ENCODE measurements at regions not wholly inside any gene's neighbourhood (a gene's known extent, or its start where the extent isn't known, plus 50 kb on each side); places are given as distances from the start of the nearest gene placed in this dataset.

DNA sequence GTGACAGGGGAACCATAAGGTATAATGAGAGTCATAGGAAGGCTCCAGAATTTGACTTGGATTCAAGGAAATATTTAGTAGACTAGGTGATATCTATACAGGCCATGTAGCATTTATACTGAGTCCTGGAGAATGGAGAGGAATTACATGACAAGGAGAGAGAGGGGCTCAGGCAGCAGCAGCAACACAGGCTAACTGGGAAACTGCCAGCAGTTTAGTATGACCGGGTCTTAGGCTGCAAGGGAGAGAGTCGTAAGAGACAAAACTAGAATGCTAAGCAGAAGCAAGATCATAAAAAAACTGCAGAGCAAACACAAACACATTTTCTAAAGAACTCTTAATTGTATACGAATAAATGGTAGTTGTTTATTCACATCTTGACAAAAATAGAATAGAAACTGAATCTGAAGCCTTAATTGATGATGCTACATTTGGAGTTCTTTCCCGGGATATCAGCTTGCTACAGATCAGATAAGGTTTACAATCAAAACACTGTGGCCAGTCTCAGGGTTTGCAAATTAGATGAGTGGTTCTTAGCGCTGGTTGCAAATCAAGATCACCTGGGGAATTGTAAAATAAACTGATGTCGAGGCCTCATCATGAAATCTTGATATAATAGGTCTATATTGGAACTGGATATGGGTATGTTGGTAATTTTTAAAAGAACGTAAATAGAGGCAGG is 480.0 kb upstream of the C9orf72 start:
- TF ChIP-seq RAD21 (IDR thresholded peaks at IDR 0.05; ENCODE audit: low read depth): no peak
- no peak for TF ChIP-seq SIN3A (IDR thresholded peaks at IDR 0.05; ENCODE audit: low read depth)
- TF ChIP-seq EGR1 (IDR thresholded peaks at IDR 0.05; ENCODE audit: low read depth): no peak
- Histone ChIP-seq H3K27me3 (ENCODE audit: insufficient read depth, low read length) (no peaks in the 10 kb centered on the region), H3K4me1 (ENCODE audit: control insufficient read depth in 1 of 2, insufficient read depth in 2 of 2, low read length in 2 of 2) (no peaks in the 10 kb centered on the region), H3K9ac (ENCODE audit: low read length) (no peak overlapping the region), H4K20me1 (ENCODE audit: insufficient read depth) (no peaks in the 10 kb centered on the region; the same call in 1 of the 2 replicates), H3K9me2 (ENCODE audit: insufficient read depth) (no peaks in the 10 kb centered on the region), H2AFZ (ENCODE audit: low read depth, low read length, poor library complexity, severe bottlenecking) (no peak overlapping the region), H3K9me3 (ENCODE audit: control insufficient read depth in 1 of 2, insufficient read depth in 1 of 2, low read depth in 1 of 2, low read length in 2 of 2) (peaks cover 0 to 5% of the 10 kb centered on the region in 2 experiments; a peak in 1 of 4 replicates), H3K4me3 (replicated peaks in 1 of 2; ENCODE audit: low read depth in 1 of 2, low read length in 2 of 2) (no peak overlapping the region), H3K79me2 (ENCODE audit: insufficient read depth, low read length) (no peaks in the 10 kb centered on the region), H3K4me2 (ENCODE audit: low read length) (no peak overlapping the region), H3K36me3 (ENCODE audit: control insufficient read depth in 1 of 2, insufficient read depth in 2 of 2, low read length in 2 of 2) (no peaks in the 10 kb centered on the region), H3K27ac (ENCODE audit: low read depth, low read length) (no peak overlapping the region)
- BruUV-seq (replicated peaks): no TSS peak
- ChIA-PET POLR2A (no interaction called here), RAD21 (ENCODE audit: low non-redundant PET in 1 of 2, low total read pairs in 2 of 2, uncharacterized antibody in 2 of 2, unreplicated experiment in 2 of 2) (no interaction called here), CTCF (no interaction called here)
- DNase-seq (ENCODE audit: low read depth, low spot score) (no peak), ATAC-seq (no peak)
- intact Hi-C loops (cut with micrococcal nuclease): no loop called here

DNA sequence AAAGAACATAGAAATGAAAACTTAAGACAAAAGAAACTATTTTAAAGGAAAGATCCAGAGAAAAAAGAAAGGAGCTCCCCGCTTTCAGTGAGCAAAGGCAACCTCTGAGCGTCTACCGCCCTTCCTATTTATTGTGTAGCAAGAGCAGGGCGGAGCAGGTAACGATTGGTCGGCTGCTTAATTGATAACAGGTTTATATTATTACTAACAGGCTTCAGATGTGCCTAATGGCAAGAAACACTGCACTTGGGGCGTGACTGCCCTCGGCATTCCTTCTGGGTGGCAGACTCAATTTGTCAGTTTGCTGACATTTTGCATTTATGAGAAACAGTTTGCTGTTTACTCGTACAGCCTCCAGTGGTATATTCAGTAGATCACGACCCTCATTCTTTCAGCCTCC is 482.7 kb upstream of the C9orf72 start:
- CTCF ChIA-PET: no interaction called here

More for the DNA sequence above, 482.7 kb upstream of the C9orf72 start:
- Histone ChIP-seq H3K4me2 (ENCODE audit: low read length) (no peak overlapping the region), H2AFZ (ENCODE audit: low read depth, low read length, poor library complexity, severe bottlenecking) (no peak overlapping the region), H3K27me3 (ENCODE audit: insufficient read depth, low read length) (no peaks in the 10 kb centered on the region), H4K20me1 (ENCODE audit: insufficient read depth) (no peaks in the 10 kb centered on the region), H3K36me3 (ENCODE audit: control insufficient read depth in 1 of 2, insufficient read depth in 2 of 2, low read length in 2 of 2) (no peaks in the 10 kb centered on the region), H3K4me3 (replicated peaks in 1 of 2; ENCODE audit: low read depth in 1 of 2, low read length in 2 of 2) (no peak overlapping the region), H3K9ac (ENCODE audit: low read length) (no peak overlapping the region), H3K4me1 (ENCODE audit: control insufficient read depth in 1 of 2, insufficient read depth in 2 of 2, low read length in 2 of 2) (no peaks in the 10 kb centered on the region), H3K9me2 (ENCODE audit: insufficient read depth) (no peaks in the 10 kb centered on the region), H3K9me3 (ENCODE audit: control insufficient read depth in 1 of 2, insufficient read depth in 1 of 2, low read depth in 1 of 2, low read length in 2 of 2) (peaks cover 0 to under 1% of the 10 kb centered on the region in 2 experiments; a peak in 1 of 4 replicates), H3K79me2 (ENCODE audit: insufficient read depth, low read length) (no peaks in the 10 kb centered on the region), H3K27ac (ENCODE audit: low read depth, low read length) (no peak overlapping the region)
- no peak for ATAC-seq
- ChIA-PET POLR2A (no interaction called here), RAD21 (ENCODE audit: low non-redundant PET in 1 of 2, low total read pairs in 2 of 2, uncharacterized antibody in 2 of 2, unreplicated experiment in 2 of 2) (no interaction called here)
- DNase-seq (ENCODE audit: low read depth, low spot score): no peak
- TF ChIP-seq, protein P1, sequence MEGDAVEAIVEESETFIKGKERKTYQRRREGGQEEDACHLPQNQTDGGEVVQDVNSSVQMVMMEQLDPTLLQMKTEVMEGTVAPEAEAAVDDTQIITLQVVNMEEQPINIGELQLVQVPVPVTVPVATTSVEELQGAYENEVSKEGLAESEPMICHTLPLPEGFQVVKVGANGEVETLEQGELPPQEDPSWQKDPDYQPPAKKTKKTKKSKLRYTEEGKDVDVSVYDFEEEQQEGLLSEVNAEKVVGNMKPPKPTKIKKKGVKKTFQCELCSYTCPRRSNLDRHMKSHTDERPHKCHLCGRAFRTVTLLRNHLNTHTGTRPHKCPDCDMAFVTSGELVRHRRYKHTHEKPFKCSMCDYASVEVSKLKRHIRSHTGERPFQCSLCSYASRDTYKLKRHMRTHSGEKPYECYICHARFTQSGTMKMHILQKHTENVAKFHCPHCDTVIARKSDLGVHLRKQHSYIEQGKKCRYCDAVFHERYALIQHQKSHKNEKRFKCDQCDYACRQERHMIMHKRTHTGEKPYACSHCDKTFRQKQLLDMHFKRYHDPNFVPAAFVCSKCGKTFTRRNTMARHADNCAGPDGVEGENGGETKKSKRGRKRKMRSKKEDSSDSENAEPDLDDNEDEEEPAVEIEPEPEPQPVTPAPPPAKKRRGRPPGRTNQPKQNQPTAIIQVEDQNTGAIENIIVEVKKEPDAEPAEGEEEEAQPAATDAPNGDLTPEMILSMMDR (IDR thresholded peaks at IDR 0.05 in 2 of 3, conservative IDR thresholded peaks at IDR 0.05 in 1 of 3; ENCODE audit: borderline replicate concordance in 1 of 3, insufficient read depth in 1 of 3, low read depth in 2 of 3, low read length in 2 of 3): no peak
- TF ChIP-seq, protein P2, sequence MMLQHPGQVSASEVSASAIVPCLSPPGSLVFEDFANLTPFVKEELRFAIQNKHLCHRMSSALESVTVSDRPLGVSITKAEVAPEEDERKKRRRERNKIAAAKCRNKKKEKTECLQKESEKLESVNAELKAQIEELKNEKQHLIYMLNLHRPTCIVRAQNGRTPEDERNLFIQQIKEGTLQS (IDR thresholded peaks at IDR 0.05): no peak
- TF ChIP-seq SP1 (IDR thresholded peaks at IDR 0.05; ENCODE audit: low read depth): no peak
- TF ChIP-seq, protein P3, sequence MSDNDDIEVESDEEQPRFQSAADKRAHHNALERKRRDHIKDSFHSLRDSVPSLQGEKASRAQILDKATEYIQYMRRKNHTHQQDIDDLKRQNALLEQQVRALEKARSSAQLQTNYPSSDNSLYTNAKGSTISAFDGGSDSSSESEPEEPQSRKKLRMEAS (IDR thresholded peaks at IDR 0.05): no peak
- no peak for TF ChIP-seq ZNF274 (IDR thresholded peaks at IDR 0.05; ENCODE audit: low read depth, low read length)
- TF ChIP-seq RAD21 (IDR thresholded peaks at IDR 0.05; ENCODE audit: low read depth): no peak
- no peak for TF ChIP-seq POLR2A (IDR thresholded peaks at IDR 0.05; ENCODE audit: borderline replicate concordance, extremely low read depth, insufficient read depth, insufficient read length)
- no peak for TF ChIP-seq EGR1 (IDR thresholded peaks at IDR 0.05; ENCODE audit: low read depth)
- intact Hi-C loops (cut with micrococcal nuclease): no loop called here
- no TSS peak for BruUV-seq (replicated peaks)
